T-cell (primary cell): ENCODE measurements at regions not wholly inside any gene's neighbourhood (a gene's known extent, or its start where the extent isn't known, plus 50 kb on each side); places are given as distances from the start of the nearest gene placed in this dataset.
A peak's percentile ranks its signal among the peaks of the same experiment; 100 is the strongest.

ENCODE experiments used
- ATAC-seq, 4 experiments: fragments of 200-7000 bp in 3 of 4; fragments of 150-1000 bp in 1 of 4; cut with Tn5 transposase; replicated peaks in 1 of 4; 1 replicate in 3 of 4; 2 replicates in 1 of 4; pipeline ENCODE4 v1.10.0; 2021; ENCODE audit warnings: moderate library complexity in 3 of 4, mild to moderate bottlenecking in 2 of 4, moderate number of reproducible peaks in 1 of 4
- CTCF ChIA-PET, 2 donors: fragments of 300-600 bp; sonication (Branson Sonifier 250); formaldehyde crosslinking; loops; one replicate each; lab custom pipeline; 2022; ENCODE audit warnings: antibody characterized with exemption in 2 of 2; lab: Charles Lee
- POLR2A ChIA-PET, 2 donors: fragments of 300-600 bp; sonication (Branson Sonifier 250); formaldehyde crosslinking; loops; one replicate each; lab custom pipeline; 2022; ENCODE audit warnings: antibody characterized with exemption in 2 of 2; lab: Charles Lee
- DNase-seq, 35 experiments: peaks; one replicate each; pipeline versions ENCODE4 v3.0.0 to v3.0.0-alpha.2; 2013 to 2023
- H3K27ac ChIP-seq: one replicate; pipeline ENCODE4 v1.5.1; 2013; ENCODE audit warnings: low read length
- H3K27me3 ChIP-seq, 2 experiments: replicated peaks in 1 of 2; 1 replicate in 1 of 2; 2 replicates in 1 of 2; pipeline versions ENCODE4 v1.6.1 to v1.7.0; 2013; ENCODE audit warnings: low read length in 1 of 2, mixed read lengths in 1 of 2; ENCODE audit not compliant: control insufficient read depth in 2 of 2, insufficient read depth in 2 of 2; ENCODE audit errors: extremely low read depth in 1 of 2
- H3K36me3 ChIP-seq, 2 donors: 1 replicate in 1 of 2; 2 replicates in 1 of 2; pipeline versions ENCODE4 v1.6.1 to v1.7.0; 2013; ENCODE audit warnings: low read length in 1 of 2; ENCODE audit not compliant: control insufficient read depth in 2 of 2, insufficient read depth in 1 of 2; ENCODE audit errors: extremely low read depth in 1 of 2
- H3K4me1 ChIP-seq, 2 experiments: 1 replicate in 1 of 2; 2 replicates in 1 of 2; pipeline versions ENCODE4 v1.6.1 to v1.7.0; 2013; ENCODE audit warnings: low read length in 2 of 2, mixed read lengths in 1 of 2; ENCODE audit not compliant: insufficient read depth in 2 of 2, control insufficient read depth in 1 of 2; ENCODE audit errors: extremely low read depth in 1 of 2
- H3K4me3 ChIP-seq, 2 donors: 1 replicate in 1 of 2; 2 replicates in 1 of 2; pipeline versions ENCODE4 v1.5.1 to v1.7.0; 2013; ENCODE audit warnings: mild to moderate bottlenecking in 2 of 2, low read length in 1 of 2, moderate library complexity in 1 of 2; ENCODE audit not compliant: control insufficient read depth in 1 of 2; ENCODE audit errors: extremely low read depth in 1 of 2
- H3K9me3 ChIP-seq: 2 replicates; pipeline ENCODE4 v1.7.0; 2013
- H3K27ac Mint-ChIP-seq, 2 donors: one replicate each; pipeline ENCODE4 v1.8.0; 2020 to 2021; ENCODE audit warnings: mild to moderate bottlenecking in 2 of 2, mixed read lengths in 2 of 2
- H3K27me3 Mint-ChIP-seq, 2 donors: one replicate each; pipeline ENCODE4 v1.8.0; 2021 to 2022; ENCODE audit warnings: mixed read lengths in 2 of 2
- H3K36me3 Mint-ChIP-seq: one replicate; pipeline ENCODE4 v1.8.0; 2021; ENCODE audit warnings: mixed read lengths
- H3K4me1 Mint-ChIP-seq, 3 donors: one replicate each; pipeline ENCODE4 v1.8.0; 2020 to 2022; ENCODE audit warnings: mixed read lengths in 3 of 3, mild to moderate bottlenecking in 1 of 3
- H3K4me3 Mint-ChIP-seq, 3 donors: one replicate each; pipeline ENCODE4 v1.8.0; 2020 to 2022; ENCODE audit warnings: mild to moderate bottlenecking in 3 of 3, mixed read lengths in 3 of 3, moderate library complexity in 3 of 3
- H3K9me3 Mint-ChIP-seq, 3 donors: one replicate each; pipeline ENCODE4 v1.8.0; 2020 to 2022; ENCODE audit warnings: mixed read lengths in 3 of 3
- WGBS: methylation state at CpG from one replicate; pipeline ENCODE4 v1.1.5; 2013; ENCODE audit warnings: missing lambda C conversion rate; ENCODE audit not compliant: insufficient coverage; 5-methylcytosine and 5-hydroxymethylcytosine counted together

GRCh38 chrX:46317163-46317562 is 228.1 kb downstream of the ZNF674 start:
- Mint-ChIP-seq H3K9me3 (no peaks in the 10 kb centered on the region), H3K27ac (no peak overlapping the region), H3K27me3 (peaks cover 0 to 12% of the 10 kb centered on the region in 2 donors), H3K4me1 (peaks cover 25 to 40% (median 30%) of the 10 kb centered on the region in 3 donors), H3K36me3 (no peaks in the 10 kb centered on the region), H3K4me3 (no peak overlapping the region)
- DNase-seq (no peak), ATAC-seq (no peak)
- Histone ChIP-seq H3K4me1 (peaks cover 5 to 14% of the 10 kb centered on the region in 2 experiments), H3K9me3 (no peaks in the 10 kb centered on the region), H3K36me3 (no peaks in the 10 kb centered on the region), H3K27me3 (no peaks in the 10 kb centered on the region), H3K4me3 (no peak overlapping the region), H3K27ac (no peak overlapping the region)
- ChIA-PET CTCF (no interaction called here), POLR2A (no interaction called here)
- WGBS = 100% methylated on average over 1 of the region's 1 CpG

GRCh38 chrX:46311581-46312120 is 233.6 kb downstream of the ZNF674 start:
- Histone ChIP-seq H3K36me3 (no peaks in the 10 kb centered on the region), H3K27me3 (no peaks in the 10 kb centered on the region), H3K27ac (no peak overlapping the region), H3K9me3 (no peaks in the 10 kb centered on the region), H3K4me1 (no peaks in the 10 kb centered on the region), H3K4me3 (no peak overlapping the region)
- DNase-seq (no peak), ATAC-seq (no peak)
- H3K36me3 Mint-ChIP-seq = no peaks in the 10 kb centered on the region
- CTCF ChIA-PET = no interaction called here
- WGBS = no CpG with 5 or more reads among the region's 4 CpGs
- H3K27ac Mint-ChIP-seq = no peak overlapping the region
- H3K27me3 Mint-ChIP-seq = peaks cover 0 to 8% of the 10 kb centered on the region in 2 donors
- H3K4me3 Mint-ChIP-seq = no peak overlapping the region
- POLR2A ChIA-PET = no interaction called here
- H3K9me3 Mint-ChIP-seq = no peaks in the 10 kb centered on the region
- peaks cover 5 to 13% (median 8%) of the 10 kb centered on the region in 3 donors for H3K4me1 Mint-ChIP-seq

GRCh38 chrX:46310815-46311497 is 234.3 kb downstream of the ZNF674 start:
- no peaks in the 10 kb centered on the region for H3K4me1 ChIP-seq
- no CpG with 5 or more reads among the region's 4 CpGs for WGBS
- H3K4me1 Mint-ChIP-seq = peaks cover 5 to 13% (median 8%) of the 10 kb centered on the region in 3 donors
- CTCF ChIA-PET = interaction anchor here in 1 of 2 donors (0.5 kb wide), 1 partner anchor 10 kb away, joined by 5 read pairs; no protein-coding TSS in a partner anchor
- no peak for DNase-seq
- no peaks in the 10 kb centered on the region for H3K36me3 ChIP-seq
- no peak overlapping the region for H3K4me3 Mint-ChIP-seq
- H3K27me3 ChIP-seq = no peaks in the 10 kb centered on the region
- POLR2A ChIA-PET = no interaction called here
- ATAC-seq = no peak
- H3K4me3 ChIP-seq = no peak overlapping the region
- H3K9me3 Mint-ChIP-seq = peaks cover 0 to under 1% (median 0%) of the 10 kb centered on the region in 3 donors
- peak overlapping the region in 1 of 2 donors; percentile 3 for H3K27ac Mint-ChIP-seq
- no peak overlapping the region for H3K27ac ChIP-seq
- H3K9me3 ChIP-seq = no peaks in the 10 kb centered on the region
- peaks cover 0 to 11% of the 10 kb centered on the region in 2 donors for H3K27me3 Mint-ChIP-seq
- H3K36me3 Mint-ChIP-seq = no peaks in the 10 kb centered on the region

GRCh38 chrX:46308110-46308509 is 237.1 kb downstream of the ZNF674 start:
- Histone ChIP-seq H3K36me3 (no peaks in the 10 kb centered on the region), H3K9me3 (peaks cover 2% of the 10 kb centered on the region), H3K27me3 (no peaks in the 10 kb centered on the region), H3K27ac (no peak overlapping the region), H3K4me3 (no peak overlapping the region), H3K4me1 (no peaks in the 10 kb centered on the region)
- Mint-ChIP-seq H3K27ac (no peak overlapping the region), H3K9me3 (peaks cover 4 to 8% (median 6%) of the 10 kb centered on the region in 3 donors), H3K36me3 (no peaks in the 10 kb centered on the region), H3K4me3 (no peak overlapping the region), H3K4me1 (peaks cover 5 to 13% (median 8%) of the 10 kb centered on the region in 3 donors), H3K27me3 (peaks cover 0 to 7% of the 10 kb centered on the region in 2 donors)
- ATAC-seq (no peak), DNase-seq (no peak)
- CTCF ChIA-PET = no interaction called here
- POLR2A ChIA-PET = no interaction called here
- WGBS = no CpG with 5 or more reads among the region's 3 CpGs

- ATAC-seq (no peak), DNase-seq (no peak)
- ChIA-PET POLR2A (no interaction called here), CTCF (no interaction called here)
- Histone ChIP-seq H3K27me3 (no peaks in the 10 kb centered on the region), H3K4me1 (no peaks in the 10 kb centered on the region), H3K4me3 (no peak overlapping the region), H3K27ac (no peak overlapping the region), H3K36me3 (no peaks in the 10 kb centered on the region), H3K9me3 (peaks cover 2% of the 10 kb centered on the region)
- H3K27ac Mint-ChIP-seq = no peak overlapping the region
- peaks cover 5 to 8% (median 8%) of the 10 kb centered on the region in 3 donors for H3K4me1 Mint-ChIP-seq
- peaks cover 0 to 7% of the 10 kb centered on the region in 2 donors for H3K27me3 Mint-ChIP-seq
- no peaks in the 10 kb centered on the region for H3K36me3 Mint-ChIP-seq
- no CpG with 5 or more reads among the region's 3 CpGs for WGBS
- no peak overlapping the region for H3K4me3 Mint-ChIP-seq
- H3K9me3 Mint-ChIP-seq = peaks cover 4 to 8% (median 6%) of the 10 kb centered on the region in 3 donors
Observed at GRCh38 chrX:46306103-46306502, 239.1 kb downstream of the ZNF674 start.

- no peak overlapping the region for H3K4me3 Mint-ChIP-seq
- no peak for ATAC-seq
- ChIA-PET POLR2A (no interaction called here), CTCF (no interaction called here)
- no peak overlapping the region for H3K27ac Mint-ChIP-seq
- H3K27me3 ChIP-seq = no peaks in the 10 kb centered on the region
- H3K27me3 Mint-ChIP-seq = peaks cover 0 to 7% of the 10 kb centered on the region in 2 donors
- DNase-seq = no peak
- peaks cover 2 to 5% (median 3%) of the 10 kb centered on the region in 3 donors for H3K4me1 Mint-ChIP-seq
- no peaks in the 10 kb centered on the region for H3K36me3 ChIP-seq
- peaks cover 2% of the 10 kb centered on the region for H3K9me3 ChIP-seq
- no peak overlapping the region for H3K27ac ChIP-seq
- H3K4me1 ChIP-seq = no peaks in the 10 kb centered on the region
- WGBS = no CpG with 5 or more reads among the region's 2 CpGs
- no peaks in the 10 kb centered on the region for H3K36me3 Mint-ChIP-seq
- no peak overlapping the region for H3K4me3 ChIP-seq
- H3K9me3 Mint-ChIP-seq = peaks cover 4 to 8% (median 6%) of the 10 kb centered on the region in 3 donors
Observed at GRCh38 chrX:46305431-46305830, 239.8 kb downstream of the ZNF674 start.
